WTC11 (cell line): ENCODE measurements at regions not wholly inside any gene's neighbourhood (a gene's known extent, or its start where the extent isn't known, plus 50 kb on each side); places are given as distances from the start of the nearest gene placed in this dataset.

Source experiments
- ATAC-seq: fragments of 200-7000 bp; cut with Tn5 transposase; 2 replicates; pipeline ENCODE4 v1.10.0; 2021; ENCODE audit warnings: mild to moderate bottlenecking, moderate library complexity
- CTCF ChIA-PET: fragments of 300-600 bp; sonication (Branson Sonifier 250); formaldehyde crosslinking; loops from one replicate; lab custom pipeline; 2021; ENCODE audit warnings: antibody characterized with exemption; lab: Charles Lee
- POLR2A ChIA-PET: fragments of 350-600 bp; sonication (Branson Sonifier 250); formaldehyde crosslinking; loops from one replicate; lab custom pipeline; 2021; ENCODE audit warnings: antibody characterized with exemption; lab: Charles Lee
- DNase-seq: peaks from one replicate; pipeline ENCODE4 v3.0.0; 2021; ENCODE audit warnings: low spot score
- H3K27ac Mint-ChIP-seq: 2 replicates; pipeline ENCODE4 v1.8.0; 2021; ENCODE audit warnings: mixed read lengths
- H3K27me3 Mint-ChIP-seq: 2 replicates; pipeline ENCODE4 v1.8.0; 2021; ENCODE audit warnings: low read depth, mild to moderate bottlenecking, moderate library complexity, mixed read lengths
- H3K36me3 Mint-ChIP-seq: 2 replicates; pipeline ENCODE4 v1.8.0; 2021; ENCODE audit warnings: mixed read lengths
- H3K4me1 Mint-ChIP-seq: 2 replicates; pipeline ENCODE4 v1.8.0; 2022; ENCODE audit warnings: mixed read lengths
- H3K4me3 Mint-ChIP-seq: 2 replicates; pipeline ENCODE4 v1.8.0; 2021; ENCODE audit warnings: mild to moderate bottlenecking, moderate library complexity, mixed read lengths
- H3K9me3 Mint-ChIP-seq: 2 replicates; pipeline ENCODE4 v1.8.0; 2021; ENCODE audit warnings: mixed read lengths
- AFF4 ChIP-seq: sonication (generic); formaldehyde crosslinking; IDR thresholded peaks from 2 replicates; pipeline ENCODE4 v1.8.1; 2023; ENCODE audit warnings: mild to moderate bottlenecking, missing genetic modification reagents, borderline replicate concordance
- CTCF ChIP-seq: fragments of 200-600 bp; IDR thresholded peaks from 2 replicates; pipeline ENCODE4 v1.8.0; 2022; ENCODE audit warnings: antibody characterized with exemption
- E2F1 ChIP-seq: sonication (generic); formaldehyde crosslinking; IDR thresholded peaks from 2 replicates; pipeline ENCODE4 v1.8.0; 2022; ENCODE audit warnings: mild to moderate bottlenecking, missing genetic modification reagents
- IRF1 ChIP-seq: sonication (generic); formaldehyde crosslinking; IDR thresholded peaks from 2 replicates; pipeline ENCODE4 v1.8.0; 2023; ENCODE audit warnings: missing genetic modification reagents
- NR2C2 ChIP-seq: sonication (generic); formaldehyde crosslinking; IDR thresholded peaks from 2 replicates; pipeline ENCODE4 v1.8.0; 2022; ENCODE audit warnings: mild to moderate bottlenecking, missing genetic modification reagents
- PRRX2 ChIP-seq: fragments of 250-450 bp; sonication (Bioruptor Pico); IDR thresholded peaks from 2 replicates; pipeline ENCODE4 v1.8.0; 2021; ENCODE audit warnings: mild to moderate bottlenecking
- SMAD3 ChIP-seq: sonication (generic); formaldehyde crosslinking; IDR thresholded peaks from 2 replicates; pipeline ENCODE4 v1.8.0; 2022; ENCODE audit warnings: missing genetic modification reagents, mild to moderate bottlenecking, borderline replicate concordance
- TEAD4 ChIP-seq: sonication (generic); formaldehyde crosslinking; IDR thresholded peaks from 2 replicates; pipeline ENCODE4 v1.8.0; 2022; ENCODE audit warnings: mild to moderate bottlenecking, missing genetic modification reagents
- ZNF263 ChIP-seq: sonication (generic); formaldehyde crosslinking; IDR thresholded peaks from 2 replicates; pipeline ENCODE4 v1.8.1; 2022; ENCODE audit warnings: low read depth, mild to moderate bottlenecking, moderate library complexity, missing genetic modification reagents
- ZNF425 ChIP-seq: fragments of 250-450 bp; sonication (Bioruptor Pico); conservative IDR thresholded peaks from 2 replicates; pipeline ENCODE4 v1.9.0; 2021; ENCODE audit warnings: mild to moderate bottlenecking
- TF ChIP-seq, protein P1 (sequence below): sonication (generic); formaldehyde crosslinking; IDR thresholded peaks from 2 replicates; pipeline ENCODE4 v1.8.1; 2022; ENCODE audit warnings: low read depth, mild to moderate bottlenecking, moderate library complexity, missing genetic modification reagents, borderline replicate concordance
- TF ChIP-seq, protein P2 (sequence below): sonication (generic); formaldehyde crosslinking; IDR thresholded peaks from 2 replicates; pipeline ENCODE4 v1.8.0; 2023; ENCODE audit warnings: mild to moderate bottlenecking, missing genetic modification reagents
- TF ChIP-seq, protein P3 (sequence below): sonication (generic); formaldehyde crosslinking; IDR thresholded peaks from 2 replicates; pipeline ENCODE4 v1.8.0; 2022; ENCODE audit warnings: mild to moderate bottlenecking, missing genetic modification reagents

- POLR2A ChIA-PET = no interaction called here
- no peak for ATAC-seq
- H3K4me1 Mint-ChIP-seq = peaks cover 4% of the 10 kb centered on the region
Observed at GRCh38 chr7:25617673-25618072, 389.4 kb upstream of the NPVF start.

More at GRCh38 chr7:25617673-25618072, 389.4 kb upstream of the NPVF start:
- CTCF ChIA-PET = interaction anchor here (0.6 kb wide), 1 partner anchor 49 kb away, joined by 3 read pairs; no protein-coding TSS in a partner anchor
- no peak overlapping the region for H3K4me3 Mint-ChIP-seq
- H3K9me3 Mint-ChIP-seq = peaks cover 11% of the 10 kb centered on the region
- TF ChIP-seq, protein P1, sequence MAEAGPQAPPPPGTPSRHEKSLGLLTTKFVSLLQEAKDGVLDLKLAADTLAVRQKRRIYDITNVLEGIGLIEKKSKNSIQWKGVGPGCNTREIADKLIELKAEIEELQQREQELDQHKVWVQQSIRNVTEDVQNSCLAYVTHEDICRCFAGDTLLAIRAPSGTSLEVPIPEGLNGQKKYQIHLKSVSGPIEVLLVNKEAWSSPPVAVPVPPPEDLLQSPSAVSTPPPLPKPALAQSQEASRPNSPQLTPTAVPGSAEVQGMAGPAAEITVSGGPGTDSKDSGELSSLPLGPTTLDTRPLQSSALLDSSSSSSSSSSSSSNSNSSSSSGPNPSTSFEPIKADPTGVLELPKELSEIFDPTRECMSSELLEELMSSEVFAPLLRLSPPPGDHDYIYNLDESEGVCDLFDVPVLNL (CRISPR knock-in tag) = no peak
- TF ChIP-seq AFF4 (CRISPR knock-in tag) = no peak
- TF ChIP-seq TEAD4 (CRISPR knock-in tag) = no peak
- no peak for TF ChIP-seq E2F1 (CRISPR knock-in tag)
- TF ChIP-seq, protein P2, sequence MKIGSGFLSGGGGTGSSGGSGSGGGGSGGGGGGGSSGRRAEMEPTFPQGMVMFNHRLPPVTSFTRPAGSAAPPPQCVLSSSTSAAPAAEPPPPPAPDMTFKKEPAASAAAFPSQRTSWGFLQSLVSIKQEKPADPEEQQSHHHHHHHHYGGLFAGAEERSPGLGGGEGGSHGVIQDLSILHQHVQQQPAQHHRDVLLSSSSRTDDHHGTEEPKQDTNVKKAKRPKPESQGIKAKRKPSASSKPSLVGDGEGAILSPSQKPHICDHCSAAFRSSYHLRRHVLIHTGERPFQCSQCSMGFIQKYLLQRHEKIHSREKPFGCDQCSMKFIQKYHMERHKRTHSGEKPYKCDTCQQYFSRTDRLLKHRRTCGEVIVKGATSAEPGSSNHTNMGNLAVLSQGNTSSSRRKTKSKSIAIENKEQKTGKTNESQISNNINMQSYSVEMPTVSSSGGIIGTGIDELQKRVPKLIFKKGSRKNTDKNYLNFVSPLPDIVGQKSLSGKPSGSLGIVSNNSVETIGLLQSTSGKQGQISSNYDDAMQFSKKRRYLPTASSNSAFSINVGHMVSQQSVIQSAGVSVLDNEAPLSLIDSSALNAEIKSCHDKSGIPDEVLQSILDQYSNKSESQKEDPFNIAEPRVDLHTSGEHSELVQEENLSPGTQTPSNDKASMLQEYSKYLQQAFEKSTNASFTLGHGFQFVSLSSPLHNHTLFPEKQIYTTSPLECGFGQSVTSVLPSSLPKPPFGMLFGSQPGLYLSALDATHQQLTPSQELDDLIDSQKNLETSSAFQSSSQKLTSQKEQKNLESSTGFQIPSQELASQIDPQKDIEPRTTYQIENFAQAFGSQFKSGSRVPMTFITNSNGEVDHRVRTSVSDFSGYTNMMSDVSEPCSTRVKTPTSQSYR (CRISPR knock-in tag) = no peak
- TF ChIP-seq NR2C2 (CRISPR knock-in tag) = no peak
- TF ChIP-seq, protein P3, sequence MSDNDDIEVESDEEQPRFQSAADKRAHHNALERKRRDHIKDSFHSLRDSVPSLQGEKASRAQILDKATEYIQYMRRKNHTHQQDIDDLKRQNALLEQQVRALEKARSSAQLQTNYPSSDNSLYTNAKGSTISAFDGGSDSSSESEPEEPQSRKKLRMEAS (CRISPR knock-in tag) = no peak
- no peak for TF ChIP-seq IRF1 (CRISPR knock-in tag)
- TF ChIP-seq ZNF263 (CRISPR knock-in tag) = no peak
- TF ChIP-seq SMAD3 = no peak
- TF ChIP-seq CTCF = no peak
- no peak for TF ChIP-seq ZNF425 (CRISPR knock-in tag)
- no peak for TF ChIP-seq PRRX2
- TF ChIP-seq, all 79 proteins: peak for 0
- no peak for DNase-seq
- no peak overlapping the region for H3K27ac Mint-ChIP-seq
- no peaks in the 10 kb centered on the region; the same call in 1 of the 2 replicates for H3K27me3 Mint-ChIP-seq
- H3K36me3 Mint-ChIP-seq = peaks cover 4% of the 10 kb centered on the region; the same call in 1 of the 2 replicates
